K562 (cell line): ENCODE measurements at regions not wholly inside any gene's neighbourhood (a gene's known extent, or its start where the extent isn't known, plus 50 kb on each side); places are given as distances from the start of the nearest gene placed in this dataset.

Source experiments
- ATAC-seq: fragments of 200-7000 bp; cut with Tn5 transposase; 3 replicates; pipeline ENCODE4 v1.9.1; 2020; ENCODE audit warnings: moderate library complexity
- BruUV-seq: library from RNA; stranded (reverse); fragments of 400-500 nt; replicated peaks from 2 replicates; lab custom pipeline; 2021; lab: Mats Ljungman, UMichigan
- CTCF ChIA-PET: fragments of 300-600 bp; formaldehyde crosslinking; extraction: SDS; loops from one replicate; lab custom pipeline; 2021; ENCODE audit warnings: low intra/inter-chr PET ratio; lab: Yijun Ruan, JAX
- POLR2A ChIA-PET: fragments of 300-600, 350-650 bp; sonication (Branson Sonifier 250); formaldehyde crosslinking; extraction: SDS; loops from one replicate; lab custom pipeline; 2021; ENCODE audit warnings: antibody characterized with exemption, inconsistent platforms; lab: Yijun Ruan, JAX
- DNase-seq, 4 experiments: peaks; one replicate each; pipeline versions ENCODE4 v3.0.0 to v3.0.0-alpha.2; 2011 to 2018; ENCODE audit warnings: low spot score in 3 of 4, mixed read lengths in 3 of 4; ENCODE audit errors: extremely low read depth in 1 of 4
- FAIRE-seq: peaks from 2 replicates; lab custom pipeline; 2011; peaks lifted over from hg19 to GRCh38; lab: Jason Lieb, UNC
- H2AFZ ChIP-seq: 2 replicates; pipeline ENCODE4 v1.6.0; 2011; ENCODE audit warnings: low read depth, low read length, control low read depth, inconsistent platforms
- H3K27ac ChIP-seq: fragments of 200-600 bp; 3 replicates; pipeline ENCODE4 v1.8.0; 2011; ENCODE audit warnings: low read depth, mild to moderate bottlenecking, control low read depth, inconsistent platforms, low read length, moderate library complexity, mixed read lengths; ENCODE audit errors: extremely low read depth
- H3K27me3 ChIP-seq, 2 experiments: fragments of 300-600 bp in 1 of 2; 2 replicates in 1 of 2; 3 replicates in 1 of 2; pipeline versions ENCODE4 v1.6.0 to v1.8.0; 2011; ENCODE audit warnings: inconsistent platforms in 2 of 2, low read length in 2 of 2, mild to moderate bottlenecking in 1 of 2, mixed read lengths in 1 of 2, moderate library complexity in 1 of 2; ENCODE audit not compliant: control insufficient read depth in 2 of 2, insufficient read depth in 2 of 2
- H3K36me3 ChIP-seq: fragments of 300-600 bp; 3 replicates; pipeline ENCODE4 v1.8.0; 2011; ENCODE audit warnings: mild to moderate bottlenecking, low read length, inconsistent platforms; ENCODE audit not compliant: control insufficient read depth, insufficient read depth
- H3K4me1 ChIP-seq, 2 experiments: fragments of 200-600 bp in 1 of 2; replicated peaks in 1 of 2; 2 replicates in 1 of 2; 3 replicates in 1 of 2; pipeline versions ENCODE4 v1.5.1 to v1.8.0; 2011; ENCODE audit warnings: inconsistent platforms in 2 of 2, low read length in 2 of 2, mild to moderate bottlenecking in 1 of 2, mixed read lengths in 1 of 2, moderate library complexity in 1 of 2; ENCODE audit not compliant: control insufficient read depth in 2 of 2, insufficient read depth in 2 of 2
- H3K4me2 ChIP-seq: 2 replicates; pipeline ENCODE4 v1.6.1; 2011; ENCODE audit warnings: low read length, control low read depth, inconsistent platforms, mixed read lengths; ENCODE audit not compliant: insufficient read depth
- H3K4me3 ChIP-seq: fragments of 200-600 bp; sonication (generic), shearing (Covaris generic); 2 replicates; pipeline ENCODE4 v1.5.1; 2016; ENCODE audit warnings: control low read depth, inconsistent platforms
- H3K79me2 ChIP-seq: fragments of 200-600 bp; 3 replicates; pipeline ENCODE4 v1.8.0; 2011; ENCODE audit warnings: low read length, inconsistent platforms; ENCODE audit not compliant: control insufficient read depth, insufficient read depth
- H3K9ac ChIP-seq, 2 experiments: 2 replicates each; pipeline versions ENCODE4 v1.6.0 to v1.6.1; 2011; ENCODE audit warnings: low read depth in 2 of 2, low read length in 2 of 2, control low read depth in 1 of 2, inconsistent platforms in 1 of 2, mild to moderate bottlenecking in 1 of 2, mixed read lengths in 1 of 2; ENCODE audit not compliant: insufficient read depth in 1 of 2
- H3K9me1 ChIP-seq: one replicate; pipeline ENCODE4 v1.6.0; 2011; ENCODE audit warnings: inconsistent platforms, mild to moderate bottlenecking, low read length, moderate library complexity; ENCODE audit not compliant: control insufficient read depth, insufficient read depth
- H3K9me3 ChIP-seq: replicated peaks from 2 replicates; pipeline ENCODE4 v1.5.1; 2011; ENCODE audit warnings: low read depth, low read length, inconsistent platforms; ENCODE audit not compliant: control insufficient read depth, insufficient read depth
- H4K20me1 ChIP-seq: replicated peaks from 2 replicates; pipeline ENCODE4 v1.6.1; 2011; ENCODE audit warnings: low read length, inconsistent platforms, mixed read lengths; ENCODE audit not compliant: control insufficient read depth, insufficient read depth
- BMI1 ChIP-seq: fragments of 150-350 bp; IDR thresholded peaks from 2 replicates; pipeline ENCODE4 v1.6.1; 2014; ENCODE audit warnings: low read length
- BRCA1 ChIP-seq, 2 experiments: fragments of 450-650 bp in 1 of 2; sonication (generic) in 1 of 2; formaldehyde crosslinking in 1 of 2; IDR thresholded peaks; 2 replicates each; pipeline versions ENCODE4 v1.5.0 to v1.6.1; 2017 to 2020; ENCODE audit warnings: mild to moderate bottlenecking in 1 of 2, missing genetic modification reagents in 1 of 2
- C11orf30 ChIP-seq: fragments of 450-650 bp; IDR thresholded peaks from 2 replicates; pipeline ENCODE4 v1.6.1; 2016; ENCODE audit warnings: low read depth, mild to moderate bottlenecking
- CBX2 ChIP-seq: fragments of 200-600 bp; sonication (generic); IDR thresholded peaks from one replicate; pipeline ENCODE4 v1.6.1; 2012; ENCODE audit warnings: mild to moderate bottlenecking, low read length, inconsistent platforms; ENCODE audit not compliant: insufficient read depth, poor library complexity, severe bottlenecking
- CSDE1 ChIP-seq, 2 experiments: fragments of 450-650 bp; IDR thresholded peaks; 2 replicates each; pipeline ENCODE4 v1.6.1; 2016; ENCODE audit warnings: mild to moderate bottlenecking in 1 of 2
- ERF ChIP-seq: fragments of 450-650 bp; formaldehyde crosslinking; IDR thresholded peaks from 2 replicates; pipeline ENCODE4 v1.4.0; 2020; ENCODE audit warnings: mild to moderate bottlenecking, mixed read lengths
- ESRRA ChIP-seq: fragments of 450-650 bp; IDR thresholded peaks from 2 replicates; pipeline ENCODE4 v1.6.1; 2014; ENCODE audit warnings: low read depth, mild to moderate bottlenecking, moderate library complexity, borderline replicate concordance
- GATAD2A ChIP-seq: fragments of 450-650 bp; IDR thresholded peaks from 2 replicates; pipeline ENCODE4 v1.6.1; 2017
- HMG20B ChIP-seq: fragments of 250-450 bp; sonication (Bioruptor Pico); IDR thresholded peaks from 2 replicates; pipeline ENCODE4 v1.5.0; 2021; ENCODE audit warnings: mild to moderate bottlenecking
- SMARCE1 ChIP-seq: fragments of 450-650 bp; IDR thresholded peaks from 2 replicates; pipeline ENCODE4 v1.7.1; 2016; ENCODE audit warnings: mild to moderate bottlenecking
- ZNF311 ChIP-seq: fragments of 250-450 bp; sonication (Bioruptor Pico); IDR thresholded peaks from 2 replicates; pipeline ENCODE4 v1.4.0; 2020; ENCODE audit warnings: mild to moderate bottlenecking, moderate library complexity
- ZNF324 ChIP-seq: fragments of 250-450 bp; sonication (Bioruptor Pico); IDR thresholded peaks from 2 replicates; pipeline ENCODE4 v1.4.0; 2020; ENCODE audit warnings: mild to moderate bottlenecking
- ZNF347 ChIP-seq: fragments of 450-650 bp; formaldehyde crosslinking; IDR thresholded peaks from 2 replicates; pipeline ENCODE4 v1.4.0; 2020; ENCODE audit warnings: low read depth, mild to moderate bottlenecking, moderate library complexity
- ZNF551 ChIP-seq: fragments of 250-450 bp; sonication (Bioruptor Pico); IDR thresholded peaks from 2 replicates; pipeline ENCODE4 v1.5.0; 2021; ENCODE audit warnings: mild to moderate bottlenecking, moderate library complexity
- WGBS: fragments of 100-300 bp; shearing (Covaris generic); methylation state at CpG from one replicate; pipeline ENCODE4 v1.1.6; 2016; ENCODE audit warnings: low coverage, mixed read lengths; ENCODE audit not compliant: insufficient coverage; ENCODE audit errors: missing lambda C conversion rate; 5-methylcytosine and 5-hydroxymethylcytosine counted together
- in situ Hi-C: fragments of 300-500 bp; cut with MboI; formaldehyde crosslinking; loops from 4 replicates; pipeline ENCODE4 v1.15.0; 2018; ENCODE audit warnings: inconsistent platforms, mixed read lengths
- intact Hi-C: fragments of 100-400 bp; cut with micrococcal nuclease; formaldehyde crosslinking; loops from 2 replicates; pipeline ENCODE4 v1.14.2; 2022
- TF ChIP-seq, protein P1 (sequence below): sonication (generic); formaldehyde crosslinking; IDR thresholded peaks from 2 replicates; pipeline ENCODE4 v1.8.0; 2023; ENCODE audit warnings: mild to moderate bottlenecking, missing genetic modification reagents
- TF ChIP-seq, protein P2 (sequence below): IDR thresholded peaks from 3 replicates; pipeline ENCODE4 v1.6.1; 2011; ENCODE audit warnings: borderline replicate concordance, mild to moderate bottlenecking; ENCODE audit not compliant: insufficient read length, insufficient read depth
- TF ChIP-seq, protein P3 (sequence below), 2 experiments: fragments of 450-650 bp in 1 of 2; IDR thresholded peaks; 2 replicates each; pipeline ENCODE4 v1.6.1; 2011 to 2017; ENCODE audit warnings: low read depth in 2 of 2, antibody characterized with exemption in 1 of 2, borderline replicate concordance in 1 of 2, low read length in 1 of 2, mild to moderate bottlenecking in 1 of 2, mixed read lengths in 1 of 2; ENCODE audit not compliant: control insufficient read depth in 1 of 2

DNA sequence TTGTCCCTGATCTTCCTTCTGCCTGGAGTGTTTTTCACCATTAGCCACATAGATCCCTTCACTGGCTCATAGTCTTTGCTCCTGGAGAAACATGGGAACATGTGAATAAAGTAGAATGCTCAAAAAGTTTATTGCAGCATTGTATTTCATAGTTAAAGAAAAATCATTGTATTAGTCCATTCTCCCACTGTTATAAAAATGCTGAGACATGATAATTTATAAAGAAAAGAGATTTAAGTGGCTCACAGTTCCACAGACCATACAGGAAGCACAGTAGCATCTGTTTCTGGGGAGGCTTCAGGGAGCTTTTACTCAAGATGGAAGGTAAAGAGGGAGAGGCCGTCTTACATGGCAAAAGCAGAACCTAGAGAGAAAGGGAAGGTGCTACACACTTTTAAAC lies 238.3 kb upstream of the OR4E1 start:
- Histone ChIP-seq H3K9ac (no peak overlapping the region), H3K4me1 (no peaks in the 10 kb centered on the region), H3K9me3 (no peaks in the 10 kb centered on the region), H3K27me3 (no peaks in the 10 kb centered on the region), H4K20me1 (no peaks in the 10 kb centered on the region), H3K4me3 (no peak overlapping the region), H3K4me2 (no peak overlapping the region), H2AFZ (no peak overlapping the region), H3K9me1 (no peaks in the 10 kb centered on the region), H3K79me2 (no peaks in the 10 kb centered on the region), H3K27ac (no peak overlapping the region), H3K36me3 (no peaks in the 10 kb centered on the region)
- TF ChIP-seq ZNF347 (CRISPR knock-in tag), result no peak
- no peak for TF ChIP-seq SMARCE1
- TF ChIP-seq ERF (CRISPR knock-in tag), result no peak
- TF ChIP-seq, protein P1, sequence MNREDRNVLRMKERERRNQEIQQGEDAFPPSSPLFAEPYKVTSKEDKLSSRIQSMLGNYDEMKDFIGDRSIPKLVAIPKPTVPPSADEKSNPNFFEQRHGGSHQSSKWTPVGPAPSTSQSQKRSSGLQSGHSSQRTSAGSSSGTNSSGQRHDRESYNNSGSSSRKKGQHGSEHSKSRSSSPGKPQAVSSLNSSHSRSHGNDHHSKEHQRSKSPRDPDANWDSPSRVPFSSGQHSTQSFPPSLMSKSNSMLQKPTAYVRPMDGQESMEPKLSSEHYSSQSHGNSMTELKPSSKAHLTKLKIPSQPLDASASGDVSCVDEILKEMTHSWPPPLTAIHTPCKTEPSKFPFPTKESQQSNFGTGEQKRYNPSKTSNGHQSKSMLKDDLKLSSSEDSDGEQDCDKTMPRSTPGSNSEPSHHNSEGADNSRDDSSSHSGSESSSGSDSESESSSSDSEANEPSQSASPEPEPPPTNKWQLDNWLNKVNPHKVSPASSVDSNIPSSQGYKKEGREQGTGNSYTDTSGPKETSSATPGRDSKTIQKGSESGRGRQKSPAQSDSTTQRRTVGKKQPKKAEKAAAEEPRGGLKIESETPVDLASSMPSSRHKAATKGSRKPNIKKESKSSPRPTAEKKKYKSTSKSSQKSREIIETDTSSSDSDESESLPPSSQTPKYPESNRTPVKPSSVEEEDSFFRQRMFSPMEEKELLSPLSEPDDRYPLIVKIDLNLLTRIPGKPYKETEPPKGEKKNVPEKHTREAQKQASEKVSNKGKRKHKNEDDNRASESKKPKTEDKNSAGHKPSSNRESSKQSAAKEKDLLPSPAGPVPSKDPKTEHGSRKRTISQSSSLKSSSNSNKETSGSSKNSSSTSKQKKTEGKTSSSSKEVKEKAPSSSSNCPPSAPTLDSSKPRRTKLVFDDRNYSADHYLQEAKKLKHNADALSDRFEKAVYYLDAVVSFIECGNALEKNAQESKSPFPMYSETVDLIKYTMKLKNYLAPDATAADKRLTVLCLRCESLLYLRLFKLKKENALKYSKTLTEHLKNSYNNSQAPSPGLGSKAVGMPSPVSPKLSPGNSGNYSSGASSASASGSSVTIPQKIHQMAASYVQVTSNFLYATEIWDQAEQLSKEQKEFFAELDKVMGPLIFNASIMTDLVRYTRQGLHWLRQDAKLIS (CRISPR knock-in tag), result no peak
- TF ChIP-seq BMI1, result no peak
- no peak for TF ChIP-seq ZNF324 (CRISPR knock-in tag)
- TF ChIP-seq GATAD2A, result no peak
- TF ChIP-seq, protein P2, sequence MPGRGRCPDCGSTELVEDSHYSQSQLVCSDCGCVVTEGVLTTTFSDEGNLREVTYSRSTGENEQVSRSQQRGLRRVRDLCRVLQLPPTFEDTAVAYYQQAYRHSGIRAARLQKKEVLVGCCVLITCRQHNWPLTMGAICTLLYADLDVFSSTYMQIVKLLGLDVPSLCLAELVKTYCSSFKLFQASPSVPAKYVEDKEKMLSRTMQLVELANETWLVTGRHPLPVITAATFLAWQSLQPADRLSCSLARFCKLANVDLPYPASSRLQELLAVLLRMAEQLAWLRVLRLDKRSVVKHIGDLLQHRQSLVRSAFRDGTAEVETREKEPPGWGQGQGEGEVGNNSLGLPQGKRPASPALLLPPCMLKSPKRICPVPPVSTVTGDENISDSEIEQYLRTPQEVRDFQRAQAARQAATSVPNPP, result no peak
- TF ChIP-seq C11orf30, result no peak
- TF ChIP-seq CBX2, result no peak
- no peak for TF ChIP-seq CSDE1 (IDR thresholded peaks at IDR 0.05)
- TF ChIP-seq ZNF311 (CRISPR knock-in tag), result no peak
- no peak for TF ChIP-seq ZNF551 (CRISPR knock-in tag)
- TF ChIP-seq BRCA1 (IDR thresholded peaks at IDR 0.05), result no peak
- no peak for TF ChIP-seq BRCA1 (CRISPR knock-in tag; IDR thresholded peaks at IDR 0.05)
- no peak for TF ChIP-seq HMG20B
- TF ChIP-seq ESRRA, result no peak
- TF ChIP-seq, protein P3, sequence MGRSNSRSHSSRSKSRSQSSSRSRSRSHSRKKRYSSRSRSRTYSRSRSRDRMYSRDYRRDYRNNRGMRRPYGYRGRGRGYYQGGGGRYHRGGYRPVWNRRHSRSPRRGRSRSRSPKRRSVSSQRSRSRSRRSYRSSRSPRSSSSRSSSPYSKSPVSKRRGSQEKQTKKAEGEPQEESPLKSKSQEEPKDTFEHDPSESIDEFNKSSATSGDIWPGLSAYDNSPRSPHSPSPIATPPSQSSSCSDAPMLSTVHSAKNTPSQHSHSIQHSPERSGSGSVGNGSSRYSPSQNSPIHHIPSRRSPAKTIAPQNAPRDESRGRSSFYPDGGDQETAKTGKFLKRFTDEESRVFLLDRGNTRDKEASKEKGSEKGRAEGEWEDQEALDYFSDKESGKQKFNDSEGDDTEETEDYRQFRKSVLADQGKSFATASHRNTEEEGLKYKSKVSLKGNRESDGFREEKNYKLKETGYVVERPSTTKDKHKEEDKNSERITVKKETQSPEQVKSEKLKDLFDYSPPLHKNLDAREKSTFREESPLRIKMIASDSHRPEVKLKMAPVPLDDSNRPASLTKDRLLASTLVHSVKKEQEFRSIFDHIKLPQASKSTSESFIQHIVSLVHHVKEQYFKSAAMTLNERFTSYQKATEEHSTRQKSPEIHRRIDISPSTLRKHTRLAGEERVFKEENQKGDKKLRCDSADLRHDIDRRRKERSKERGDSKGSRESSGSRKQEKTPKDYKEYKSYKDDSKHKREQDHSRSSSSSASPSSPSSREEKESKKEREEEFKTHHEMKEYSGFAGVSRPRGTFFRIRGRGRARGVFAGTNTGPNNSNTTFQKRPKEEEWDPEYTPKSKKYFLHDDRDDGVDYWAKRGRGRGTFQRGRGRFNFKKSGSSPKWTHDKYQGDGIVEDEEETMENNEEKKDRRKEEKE (IDR thresholded peaks at IDR 0.05; ENCODE audit: borderline replicate concordance in 1 of 2, control insufficient read depth in 1 of 2, low read depth in 2 of 2, low read length in 1 of 2), result no peak
- FAIRE-seq (no peak), ATAC-seq (no peak), DNase-seq (no peak)
- POLR2A ChIA-PET, result no interaction called here
- no TSS peak for BruUV-seq
- CTCF ChIA-PET, result no interaction called here
- in situ Hi-C loops, result no loop called here
- intact Hi-C loops, result no loop called here
- 0% methylated on average over 1 of the region's 1 CpG for WGBS
